ENCODE measurements at regions not wholly inside any gene's neighbourhood (a gene's known extent, or its start where the extent isn't known, plus 50 kb on each side); places are given as distances from the start of the nearest gene placed in this dataset.

GRCh38 chr9:13505797-13506196 lies 226.3 kb upstream of the MPDZ start:
- no peak overlapping the region for H3K4me3 ChIP-seq (ENCODE audit: low read depth, low read length, poor library complexity, severe bottlenecking)
- DNase-seq (ENCODE audit: low spot score), result no peak
- TF ChIP-seq EZH2 (IDR thresholded peaks at IDR 0.05; ENCODE audit: borderline replicate concordance, low read depth, low read length, poor library complexity, severe bottlenecking), result no peak
- TF ChIP-seq, protein P1, sequence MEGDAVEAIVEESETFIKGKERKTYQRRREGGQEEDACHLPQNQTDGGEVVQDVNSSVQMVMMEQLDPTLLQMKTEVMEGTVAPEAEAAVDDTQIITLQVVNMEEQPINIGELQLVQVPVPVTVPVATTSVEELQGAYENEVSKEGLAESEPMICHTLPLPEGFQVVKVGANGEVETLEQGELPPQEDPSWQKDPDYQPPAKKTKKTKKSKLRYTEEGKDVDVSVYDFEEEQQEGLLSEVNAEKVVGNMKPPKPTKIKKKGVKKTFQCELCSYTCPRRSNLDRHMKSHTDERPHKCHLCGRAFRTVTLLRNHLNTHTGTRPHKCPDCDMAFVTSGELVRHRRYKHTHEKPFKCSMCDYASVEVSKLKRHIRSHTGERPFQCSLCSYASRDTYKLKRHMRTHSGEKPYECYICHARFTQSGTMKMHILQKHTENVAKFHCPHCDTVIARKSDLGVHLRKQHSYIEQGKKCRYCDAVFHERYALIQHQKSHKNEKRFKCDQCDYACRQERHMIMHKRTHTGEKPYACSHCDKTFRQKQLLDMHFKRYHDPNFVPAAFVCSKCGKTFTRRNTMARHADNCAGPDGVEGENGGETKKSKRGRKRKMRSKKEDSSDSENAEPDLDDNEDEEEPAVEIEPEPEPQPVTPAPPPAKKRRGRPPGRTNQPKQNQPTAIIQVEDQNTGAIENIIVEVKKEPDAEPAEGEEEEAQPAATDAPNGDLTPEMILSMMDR (conservative IDR thresholded peaks at IDR 0.05; ENCODE audit: low read depth, low read length), result no peak
- no peak overlapping the region for H3K27ac ChIP-seq (ENCODE audit: low read depth, low read length, poor library complexity, severe bottlenecking)
- no peaks in the 10 kb centered on the region for H3K9me3 ChIP-seq (ENCODE audit: low read depth, low read length, poor library complexity, severe bottlenecking)
- H3K4me1 ChIP-seq (ENCODE audit: insufficient read depth, low read length, poor library complexity, severe bottlenecking), result no peaks in the 10 kb centered on the region
- no peaks in the 10 kb centered on the region for H3K27me3 ChIP-seq (replicated peaks; ENCODE audit: insufficient read depth, low read depth, low read length, poor library complexity)
- ChIA-PET POLR2A (ENCODE audit: low non-redundant PET) (no interaction called here), CTCF (no interaction called here)
- intact Hi-C loops (cut with micrococcal nuclease; ENCODE audit: unreplicated experiment), result no loop called here
- no TSS peak for BruUV-seq (replicated peaks)
- no peaks in the 10 kb centered on the region for H3K36me3 ChIP-seq (ENCODE audit: insufficient read depth, low read length, poor library complexity, severe bottlenecking)

- BruUV-seq (replicated peaks), result no TSS peak
Measured at GRCh38 chr9:13503599-13503998, 224.1 kb upstream of the MPDZ start.

GRCh38 chr9:13502484-13502883 lies 223.0 kb upstream of the MPDZ start:
- no peaks in the 10 kb centered on the region for H3K4me1 ChIP-seq (ENCODE audit: insufficient read depth, low read length, poor library complexity, severe bottlenecking)
- no peak for DNase-seq (ENCODE audit: low spot score)
- CTCF ChIA-PET, result no interaction called here
- BruUV-seq (replicated peaks), result no TSS peak
- no peaks in the 10 kb centered on the region for H3K36me3 ChIP-seq (ENCODE audit: insufficient read depth, low read length, poor library complexity, severe bottlenecking)
- intact Hi-C loops (cut with micrococcal nuclease; ENCODE audit: unreplicated experiment), result no loop called here
- H3K9me3 ChIP-seq (ENCODE audit: low read depth, low read length, poor library complexity, severe bottlenecking), result no peaks in the 10 kb centered on the region
- H3K4me3 ChIP-seq (ENCODE audit: low read depth, low read length, poor library complexity, severe bottlenecking), result no peak overlapping the region
- no peak overlapping the region for H3K27ac ChIP-seq (ENCODE audit: low read depth, low read length, poor library complexity, severe bottlenecking)
- TF ChIP-seq EZH2 (IDR thresholded peaks at IDR 0.05; ENCODE audit: borderline replicate concordance, low read depth, low read length, poor library complexity, severe bottlenecking), result no peak
- TF ChIP-seq, protein P1 (conservative IDR thresholded peaks at IDR 0.05; ENCODE audit: low read depth, low read length), result no peak
- POLR2A ChIA-PET (ENCODE audit: low non-redundant PET), result no interaction called here
- H3K27me3 ChIP-seq (replicated peaks; ENCODE audit: insufficient read depth, low read depth, low read length, poor library complexity), result no peaks in the 10 kb centered on the region

More at GRCh38 chr9:13503599-13503998, 224.1 kb upstream of the MPDZ start:
- H3K4me3 ChIP-seq (ENCODE audit: low read depth, low read length, poor library complexity, severe bottlenecking), result no peak overlapping the region
- POLR2A ChIA-PET (ENCODE audit: low non-redundant PET), result no interaction called here
- H3K27ac ChIP-seq (ENCODE audit: low read depth, low read length, poor library complexity, severe bottlenecking), result no peak overlapping the region
- CTCF ChIA-PET, result no interaction called here
- H3K4me1 ChIP-seq (ENCODE audit: insufficient read depth, low read length, poor library complexity, severe bottlenecking), result no peaks in the 10 kb centered on the region
- TF ChIP-seq, protein P1 (conservative IDR thresholded peaks at IDR 0.05; ENCODE audit: low read depth, low read length), result no peak
- TF ChIP-seq EZH2 (IDR thresholded peaks at IDR 0.05; ENCODE audit: borderline replicate concordance, low read depth, low read length, poor library complexity, severe bottlenecking), result no peak
- no peaks in the 10 kb centered on the region for H3K27me3 ChIP-seq (replicated peaks; ENCODE audit: insufficient read depth, low read depth, low read length, poor library complexity)
- intact Hi-C loops (cut with micrococcal nuclease; ENCODE audit: unreplicated experiment), result no loop called here
- H3K36me3 ChIP-seq (ENCODE audit: insufficient read depth, low read length, poor library complexity, severe bottlenecking), result no peaks in the 10 kb centered on the region
- no peaks in the 10 kb centered on the region for H3K9me3 ChIP-seq (ENCODE audit: low read depth, low read length, poor library complexity, severe bottlenecking)
- no peak for DNase-seq (ENCODE audit: low spot score)

All from A673 (cell line).